Glutamatergic neuron (in vitro differentiated cells): ENCODE measurements at regions not wholly inside any gene's neighbourhood (a gene's known extent, or its start where the extent isn't known, plus 50 kb on each side); places are given as distances from the start of the nearest gene placed in this dataset.

Experiments used
- DNase-seq: peaks from one replicate; pipeline ENCODE4 v3.0.0; 2022
- H3K27ac Mint-ChIP-seq: one replicate; pipeline ENCODE4 v1.8.0; 2020; ENCODE audit warnings: mild to moderate bottlenecking, mixed read lengths, inconsistent platforms; ENCODE audit not compliant: unreplicated experiment
- H3K27me3 Mint-ChIP-seq: one replicate; pipeline ENCODE4 v1.8.0; 2020; ENCODE audit warnings: mild to moderate bottlenecking, moderate library complexity, mixed read lengths, inconsistent platforms; ENCODE audit not compliant: unreplicated experiment
- H3K36me3 Mint-ChIP-seq: one replicate; pipeline ENCODE4 v1.8.0; 2020; ENCODE audit warnings: mild to moderate bottlenecking, mixed read lengths, inconsistent platforms; ENCODE audit not compliant: unreplicated experiment
- H3K4me1 Mint-ChIP-seq: one replicate; pipeline ENCODE4 v1.8.0; 2020; ENCODE audit warnings: mild to moderate bottlenecking, low read depth, mixed read lengths, inconsistent platforms; ENCODE audit not compliant: unreplicated experiment
- H3K4me3 Mint-ChIP-seq: one replicate; pipeline ENCODE4 v1.8.0; 2020; ENCODE audit warnings: mild to moderate bottlenecking, mixed read lengths, inconsistent platforms; ENCODE audit not compliant: unreplicated experiment
- H3K9me3 Mint-ChIP-seq: one replicate; pipeline ENCODE4 v1.8.0; 2020; ENCODE audit warnings: mild to moderate bottlenecking, moderate library complexity, mixed read lengths, inconsistent platforms; ENCODE audit not compliant: unreplicated experiment
- TF ChIP-seq, protein P1 (sequence below): fragments of 200-600 bp; sonication (generic); IDR thresholded peaks from one replicate; pipeline ENCODE4 v1.5.0; 2021; ENCODE audit not compliant: partially characterized antibody, unreplicated experiment

DNA sequence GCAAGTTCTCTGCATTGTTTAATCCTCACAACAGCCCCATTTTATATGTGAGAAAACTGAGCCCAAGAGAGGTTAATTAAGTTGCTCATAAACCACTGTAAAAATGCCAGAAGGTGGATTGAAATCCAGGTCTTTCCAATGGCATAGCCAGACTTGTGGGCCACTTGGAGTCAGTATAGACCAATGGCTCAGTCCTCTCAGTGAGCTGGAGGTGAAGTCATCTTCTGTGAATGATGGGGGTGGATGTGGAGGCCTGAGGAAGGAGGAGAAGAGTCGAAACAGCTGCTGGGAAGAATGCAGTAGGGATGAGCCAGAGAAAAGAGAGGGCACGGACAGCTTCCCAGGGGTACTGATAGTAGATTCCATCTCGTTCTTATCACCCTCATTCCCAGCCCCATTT lies 213.4 kb downstream of the SOX9 start:
- Mint-ChIP-seq H3K4me3 (no peak overlapping the region), H3K27ac (no peak overlapping the region), H3K36me3 (no peaks in the 10 kb centered on the region), H3K9me3 (no peaks in the 10 kb centered on the region), H3K4me1 (no peaks in the 10 kb centered on the region), H3K27me3 (no peaks in the 10 kb centered on the region)
- TF ChIP-seq, protein P1, sequence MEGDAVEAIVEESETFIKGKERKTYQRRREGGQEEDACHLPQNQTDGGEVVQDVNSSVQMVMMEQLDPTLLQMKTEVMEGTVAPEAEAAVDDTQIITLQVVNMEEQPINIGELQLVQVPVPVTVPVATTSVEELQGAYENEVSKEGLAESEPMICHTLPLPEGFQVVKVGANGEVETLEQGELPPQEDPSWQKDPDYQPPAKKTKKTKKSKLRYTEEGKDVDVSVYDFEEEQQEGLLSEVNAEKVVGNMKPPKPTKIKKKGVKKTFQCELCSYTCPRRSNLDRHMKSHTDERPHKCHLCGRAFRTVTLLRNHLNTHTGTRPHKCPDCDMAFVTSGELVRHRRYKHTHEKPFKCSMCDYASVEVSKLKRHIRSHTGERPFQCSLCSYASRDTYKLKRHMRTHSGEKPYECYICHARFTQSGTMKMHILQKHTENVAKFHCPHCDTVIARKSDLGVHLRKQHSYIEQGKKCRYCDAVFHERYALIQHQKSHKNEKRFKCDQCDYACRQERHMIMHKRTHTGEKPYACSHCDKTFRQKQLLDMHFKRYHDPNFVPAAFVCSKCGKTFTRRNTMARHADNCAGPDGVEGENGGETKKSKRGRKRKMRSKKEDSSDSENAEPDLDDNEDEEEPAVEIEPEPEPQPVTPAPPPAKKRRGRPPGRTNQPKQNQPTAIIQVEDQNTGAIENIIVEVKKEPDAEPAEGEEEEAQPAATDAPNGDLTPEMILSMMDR, result no peak
- DNase-seq, result no peak

DNA sequence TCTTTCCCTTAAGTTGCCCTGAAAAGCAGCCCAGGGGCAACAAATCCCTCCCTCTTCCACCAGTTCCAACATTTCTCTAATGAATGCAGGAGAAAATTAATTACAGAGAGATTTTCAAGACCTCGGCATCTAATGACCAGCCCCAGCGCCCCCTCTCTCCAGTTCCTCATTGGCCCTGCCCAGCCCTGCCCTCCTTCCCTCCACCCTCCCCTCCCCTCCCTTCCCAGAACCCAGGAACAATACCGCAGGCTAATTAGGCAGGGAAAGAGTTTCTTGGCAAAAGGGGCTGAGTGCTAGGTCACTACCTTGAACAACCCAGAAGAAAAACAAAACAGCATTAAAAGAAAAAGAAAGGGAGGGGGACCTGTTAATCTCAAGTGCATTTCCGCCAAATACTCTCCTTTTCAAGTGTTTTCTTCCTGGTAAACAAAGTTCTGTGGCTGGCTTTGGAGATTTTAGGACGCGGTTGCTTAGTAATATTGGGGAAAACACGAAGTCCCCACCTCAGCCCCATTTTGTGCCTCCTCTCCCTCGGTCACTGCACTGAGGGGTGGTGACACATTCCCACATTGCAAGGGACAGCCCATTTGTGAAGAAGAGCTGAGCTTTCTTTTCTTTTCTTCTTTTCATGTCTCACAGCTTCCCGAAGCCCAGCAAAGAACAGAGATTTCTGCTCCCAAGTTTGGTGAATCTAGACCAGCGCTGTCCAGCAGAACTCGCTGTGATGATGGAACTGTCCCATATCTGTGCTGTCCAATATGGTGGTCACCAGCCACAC lies 215.4 kb downstream of the SOX9 start:
- H3K27ac Mint-ChIP-seq, result no peak overlapping the region
- no peaks in the 10 kb centered on the region for H3K36me3 Mint-ChIP-seq
- no peaks in the 10 kb centered on the region for H3K9me3 Mint-ChIP-seq
- DNase-seq, result no peak
- no peaks in the 10 kb centered on the region for H3K27me3 Mint-ChIP-seq
- TF ChIP-seq, protein P1, result no peak
- H3K4me1 Mint-ChIP-seq, result no peaks in the 10 kb centered on the region
- H3K4me3 Mint-ChIP-seq, result no peak overlapping the region

DNA sequence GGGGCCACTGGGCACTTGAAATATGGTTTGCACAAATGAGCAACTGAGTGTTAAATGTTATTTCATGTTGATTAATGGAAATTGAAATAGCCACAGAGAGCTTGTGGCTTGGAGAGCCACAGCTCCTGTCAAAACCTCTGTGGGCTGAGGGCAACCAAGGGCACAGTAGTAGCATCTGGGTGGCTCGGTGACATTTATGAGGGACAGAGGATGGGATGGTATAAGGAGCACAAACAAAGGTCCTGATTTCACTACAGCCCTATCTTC lies 215.9 kb downstream of the SOX9 start:
- Mint-ChIP-seq H3K36me3 (no peaks in the 10 kb centered on the region), H3K9me3 (no peaks in the 10 kb centered on the region), H3K4me3 (no peak overlapping the region), H3K27me3 (no peaks in the 10 kb centered on the region), H3K4me1 (peaks cover 2% of the 10 kb centered on the region), H3K27ac (no peak overlapping the region)
- TF ChIP-seq, protein P1, result no peak
- DNase-seq, result no peak

DNA sequence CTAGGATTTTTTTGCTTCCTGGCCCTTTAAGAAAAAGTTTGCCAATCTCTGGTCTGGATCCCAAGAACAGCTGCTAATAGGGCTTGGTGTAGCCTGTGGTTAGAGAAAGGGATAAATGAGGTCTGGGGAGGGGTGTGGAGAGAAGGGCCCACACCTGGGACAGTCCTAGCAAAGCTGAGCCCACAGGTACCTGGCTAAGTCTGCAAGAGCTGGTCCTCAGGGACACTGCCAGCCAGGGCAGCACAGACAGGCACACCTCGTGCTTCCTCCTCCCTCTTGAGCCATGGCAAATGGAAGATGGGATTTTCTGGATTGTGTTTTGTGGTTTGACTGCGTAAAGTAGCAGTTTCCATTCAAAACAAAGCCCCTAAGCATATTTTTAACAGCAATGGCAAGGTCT lies 217.5 kb downstream of the SOX9 start:
- H3K4me1 Mint-ChIP-seq, result peaks cover 8% of the 10 kb centered on the region
- no peak overlapping the region for H3K4me3 Mint-ChIP-seq
- no peak for DNase-seq
- TF ChIP-seq, protein P1, result no peak
- H3K27ac Mint-ChIP-seq, result no peak overlapping the region
- no peaks in the 10 kb centered on the region for H3K27me3 Mint-ChIP-seq
- H3K36me3 Mint-ChIP-seq, result no peaks in the 10 kb centered on the region
- H3K9me3 Mint-ChIP-seq, result no peaks in the 10 kb centered on the region

DNA sequence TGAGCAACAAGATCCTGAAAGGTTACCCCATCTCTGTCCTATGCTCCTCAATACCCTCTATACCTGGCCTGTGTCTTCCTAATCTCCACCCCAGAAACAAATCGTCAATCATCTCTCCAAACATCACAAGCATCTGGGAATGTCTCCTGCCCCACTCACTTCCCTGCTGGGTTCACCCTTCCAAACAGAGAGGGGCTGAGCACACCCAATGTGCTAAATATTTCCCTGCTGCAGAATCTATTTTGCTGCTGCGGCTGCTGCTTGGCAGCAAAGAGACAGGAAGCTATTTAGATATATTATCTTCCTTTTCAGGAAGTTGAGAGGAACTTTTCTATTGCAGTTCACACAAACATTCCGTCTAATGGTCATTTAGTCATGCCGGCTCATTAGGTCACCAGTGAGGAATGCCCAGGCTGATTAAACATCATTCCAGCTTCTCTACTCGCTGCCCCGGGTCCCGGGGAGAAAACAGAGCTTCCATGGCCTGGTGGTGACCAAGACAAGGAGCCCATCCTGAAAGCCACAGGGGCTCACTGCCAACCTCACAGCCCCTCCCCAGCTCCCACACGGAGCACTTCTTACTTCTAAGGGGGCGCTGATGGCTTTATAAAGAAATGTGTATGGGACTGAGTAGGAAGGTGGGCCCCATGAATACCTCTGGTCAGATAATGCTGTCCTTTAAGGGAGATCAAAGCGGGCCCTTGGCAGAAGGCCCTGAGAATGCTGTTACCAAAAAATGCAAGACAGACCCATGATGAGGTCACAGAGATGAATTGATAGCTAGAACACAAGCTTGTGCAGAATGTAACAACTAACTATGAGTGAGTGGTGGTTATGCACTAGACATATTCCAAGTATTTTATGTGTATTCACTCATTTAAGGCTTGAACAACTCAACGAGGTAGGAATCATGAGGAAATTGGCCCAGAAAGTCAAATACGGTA lies 218.3 kb downstream of the SOX9 start:
- Mint-ChIP-seq H3K4me3 (no peak overlapping the region), H3K27ac (no peak overlapping the region)

More for the DNA sequence above, 218.3 kb downstream of the SOX9 start:
- Mint-ChIP-seq H3K4me1 (peaks cover 8% of the 10 kb centered on the region), H3K27me3 (no peaks in the 10 kb centered on the region), H3K9me3 (no peaks in the 10 kb centered on the region), H3K36me3 (no peaks in the 10 kb centered on the region)
- TF ChIP-seq, protein P1, result no peak
- DNase-seq, result no peak
